Testis (tissue), 2 donors: ENCODE measurements at regions not wholly inside any gene's neighbourhood (a gene's known extent, or its start where the extent isn't known, plus 50 kb on each side); places are given as distances from the start of the nearest gene placed in this dataset.

ENCODE experiments used
- CTCF ChIP-seq, 3 experiments: fragments of 450-650 bp in 2 of 3; fragments of 200-600 bp in 1 of 3; sonication (generic) in 1 of 3; IDR thresholded peaks; one replicate each; pipeline ENCODE4 v1.5.1; 2016 to 2019; ENCODE audit warnings: antibody characterized with exemption in 3 of 3, mild to moderate bottlenecking in 2 of 3, moderate library complexity in 1 of 3
- POLR2A ChIP-seq: fragments of 450-650 bp; IDR thresholded peaks from one replicate; pipeline ENCODE4 v1.6.1; 2017; ENCODE audit warnings: antibody characterized with exemption, mild to moderate bottlenecking, moderate library complexity

GRCh38 chr10:6978187-6978627 is 398.1 kb upstream of the PRKCQ start:
- TF ChIP-seq CTCF (IDR thresholded peaks at IDR 0.05): no peak
- TF ChIP-seq POLR2A: no peak
